Epithelial cell of esophagus (primary cell): ENCODE measurements at regions not wholly inside any gene's neighbourhood (a gene's known extent, or its start where the extent isn't known, plus 50 kb on each side); places are given as distances from the start of the nearest gene placed in this dataset.

Experiments used
- DNase-seq: peaks from one replicate; pipeline ENCODE4 v3.0.0; 2010; ENCODE audit warnings: low read depth
- H3K4me3 ChIP-seq: 2 replicates; pipeline ENCODE4 v1.5.1; 2011; ENCODE audit warnings: mild to moderate bottlenecking, low read length, control low read depth
- TF ChIP-seq, protein P1 (sequence below): IDR thresholded peaks from 2 replicates; pipeline ENCODE4 v1.5.1; 2011; ENCODE audit warnings: low read depth, mild to moderate bottlenecking, low read length, control low read depth, inconsistent platforms; ENCODE audit not compliant: insufficient read depth; ENCODE audit errors: missing control alignments

GRCh38 chr2:223460209-223460608 is 142.0 kb downstream of the SCG2 start:
- H3K4me3 ChIP-seq = no peak overlapping the region
- TF ChIP-seq, protein P1, sequence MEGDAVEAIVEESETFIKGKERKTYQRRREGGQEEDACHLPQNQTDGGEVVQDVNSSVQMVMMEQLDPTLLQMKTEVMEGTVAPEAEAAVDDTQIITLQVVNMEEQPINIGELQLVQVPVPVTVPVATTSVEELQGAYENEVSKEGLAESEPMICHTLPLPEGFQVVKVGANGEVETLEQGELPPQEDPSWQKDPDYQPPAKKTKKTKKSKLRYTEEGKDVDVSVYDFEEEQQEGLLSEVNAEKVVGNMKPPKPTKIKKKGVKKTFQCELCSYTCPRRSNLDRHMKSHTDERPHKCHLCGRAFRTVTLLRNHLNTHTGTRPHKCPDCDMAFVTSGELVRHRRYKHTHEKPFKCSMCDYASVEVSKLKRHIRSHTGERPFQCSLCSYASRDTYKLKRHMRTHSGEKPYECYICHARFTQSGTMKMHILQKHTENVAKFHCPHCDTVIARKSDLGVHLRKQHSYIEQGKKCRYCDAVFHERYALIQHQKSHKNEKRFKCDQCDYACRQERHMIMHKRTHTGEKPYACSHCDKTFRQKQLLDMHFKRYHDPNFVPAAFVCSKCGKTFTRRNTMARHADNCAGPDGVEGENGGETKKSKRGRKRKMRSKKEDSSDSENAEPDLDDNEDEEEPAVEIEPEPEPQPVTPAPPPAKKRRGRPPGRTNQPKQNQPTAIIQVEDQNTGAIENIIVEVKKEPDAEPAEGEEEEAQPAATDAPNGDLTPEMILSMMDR = no peak
- DNase-seq = no peak

- TF ChIP-seq, protein P1 = no peak
- peak; percentile 72 for DNase-seq
- no peak overlapping the region for H3K4me3 ChIP-seq
These were observed 141.4 kb downstream of the SCG2 start for GRCh38 chr2:223460774-223461211.

- H3K4me3 ChIP-seq = no peak overlapping the region
- TF ChIP-seq, protein P1 = no peak
- no peak for DNase-seq
These were observed 138.1 kb downstream of the SCG2 start for GRCh38 chr2:223464071-223464470.

- TF ChIP-seq, protein P1 = no peak
- H3K4me3 ChIP-seq = no peak overlapping the region
- peak; percentile 97 for DNase-seq
These were observed 136.4 kb downstream of the SCG2 start for GRCh38 chr2:223465793-223466192.

- TF ChIP-seq, protein P1 = no peak
- DNase-seq = no peak
- H3K4me3 ChIP-seq = no peak overlapping the region
These were observed 135.0 kb downstream of the SCG2 start for GRCh38 chr2:223467196-223467595.

DNA sequence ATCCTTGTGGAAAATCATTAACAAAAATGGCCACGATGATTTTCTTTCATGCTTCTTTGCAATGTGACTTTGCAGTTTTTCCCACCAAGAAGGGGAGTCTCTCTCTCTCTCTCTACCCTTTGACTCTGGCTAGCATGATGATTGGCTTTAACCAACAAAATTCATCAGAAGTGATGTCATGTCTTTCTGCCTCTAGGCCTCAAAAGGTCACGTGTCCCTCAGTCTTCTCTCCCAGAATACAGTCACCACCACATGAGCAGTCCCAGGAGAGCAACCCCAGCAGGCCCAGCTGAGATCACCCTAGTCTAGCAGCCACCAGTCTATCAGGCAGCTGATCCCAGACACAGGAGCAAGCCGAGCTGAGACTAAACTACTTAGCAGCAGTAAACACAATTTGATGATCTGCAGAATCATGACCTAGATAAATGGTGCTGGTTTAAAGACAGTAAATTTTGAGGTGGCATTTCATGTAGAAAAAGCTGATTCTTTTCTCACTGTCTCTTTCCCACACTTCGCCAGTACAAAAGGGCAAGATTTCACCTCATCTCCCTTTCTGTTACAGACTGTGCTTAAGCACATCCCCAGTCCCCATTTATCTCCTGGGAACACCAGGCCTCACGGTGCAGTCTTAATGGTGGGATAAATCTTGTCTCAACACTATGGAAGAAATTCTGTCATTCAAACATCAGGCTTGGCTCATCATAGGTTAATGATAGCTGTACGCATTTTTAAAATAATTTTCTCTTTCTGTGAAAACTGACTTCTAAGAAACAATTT is 132.7 kb downstream of the SCG2 start:
- peak; percentile 62 for DNase-seq
- TF ChIP-seq, protein P1 = no peak
- H3K4me3 ChIP-seq = no peak overlapping the region

- H3K4me3 ChIP-seq = no peak overlapping the region
- DNase-seq = no peak
- TF ChIP-seq, protein P1 = no peak
These were observed 131.6 kb downstream of the SCG2 start for GRCh38 chr2:223470602-223471001.
